GM12864 (cell line): ENCODE measurements at regions not wholly inside any gene's neighbourhood (a gene's known extent, or its start where the extent isn't known, plus 50 kb on each side); places are given as distances from the start of the nearest gene placed in this dataset.

Experiments used
- DNase-seq: peaks from one replicate; pipeline ENCODE4 v3.0.0-alpha.2; 2011; ENCODE audit warnings: low read depth
- H3K4me3 ChIP-seq: 2 replicates; pipeline ENCODE4 v1.5.1; 2011; ENCODE audit warnings: mild to moderate bottlenecking, low read depth, low read length, control low read depth
- TF ChIP-seq, protein P1 (sequence below): IDR thresholded peaks from 2 replicates; pipeline ENCODE4 v1.5.1; 2011; ENCODE audit warnings: low read depth, mild to moderate bottlenecking, moderate library complexity, low read length, control low read depth, inconsistent platforms; ENCODE audit errors: missing control alignments

- DNase-seq = no peak
- H3K4me3 ChIP-seq = no peak overlapping the region
- TF ChIP-seq, protein P1, sequence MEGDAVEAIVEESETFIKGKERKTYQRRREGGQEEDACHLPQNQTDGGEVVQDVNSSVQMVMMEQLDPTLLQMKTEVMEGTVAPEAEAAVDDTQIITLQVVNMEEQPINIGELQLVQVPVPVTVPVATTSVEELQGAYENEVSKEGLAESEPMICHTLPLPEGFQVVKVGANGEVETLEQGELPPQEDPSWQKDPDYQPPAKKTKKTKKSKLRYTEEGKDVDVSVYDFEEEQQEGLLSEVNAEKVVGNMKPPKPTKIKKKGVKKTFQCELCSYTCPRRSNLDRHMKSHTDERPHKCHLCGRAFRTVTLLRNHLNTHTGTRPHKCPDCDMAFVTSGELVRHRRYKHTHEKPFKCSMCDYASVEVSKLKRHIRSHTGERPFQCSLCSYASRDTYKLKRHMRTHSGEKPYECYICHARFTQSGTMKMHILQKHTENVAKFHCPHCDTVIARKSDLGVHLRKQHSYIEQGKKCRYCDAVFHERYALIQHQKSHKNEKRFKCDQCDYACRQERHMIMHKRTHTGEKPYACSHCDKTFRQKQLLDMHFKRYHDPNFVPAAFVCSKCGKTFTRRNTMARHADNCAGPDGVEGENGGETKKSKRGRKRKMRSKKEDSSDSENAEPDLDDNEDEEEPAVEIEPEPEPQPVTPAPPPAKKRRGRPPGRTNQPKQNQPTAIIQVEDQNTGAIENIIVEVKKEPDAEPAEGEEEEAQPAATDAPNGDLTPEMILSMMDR = no peak
These were observed 165.3 kb downstream of the PJA1 start for GRCh38 chrX:68999931-69000330.

DNA sequence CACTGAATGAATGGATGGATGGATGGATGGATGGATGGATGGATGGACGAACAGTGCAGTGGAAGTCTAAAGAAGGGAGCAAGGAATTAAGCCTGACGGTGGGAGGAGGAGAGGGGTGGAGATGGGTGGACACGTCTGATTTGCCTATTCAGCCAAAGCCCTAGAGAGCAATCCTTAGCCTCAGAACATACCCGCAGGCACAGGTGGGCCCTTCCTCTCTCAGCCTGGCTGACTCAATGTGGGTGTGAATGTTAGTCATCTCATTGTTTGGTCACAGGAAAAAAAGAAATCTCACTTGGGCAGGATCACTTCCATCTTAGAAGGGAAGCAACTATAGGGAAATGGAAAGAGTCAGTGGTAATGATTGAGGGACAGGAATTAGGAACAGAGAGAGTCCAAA is 165.9 kb downstream of the PJA1 start:
- no peak overlapping the region for H3K4me3 ChIP-seq
- DNase-seq = no peak
- TF ChIP-seq, protein P1 = no peak

GRCh38 chrX:68998716-68999115 is 166.5 kb downstream of the PJA1 start:
- no peak for DNase-seq
- TF ChIP-seq, protein P1 = no peak
- H3K4me3 ChIP-seq = no peak overlapping the region

GRCh38 chrX:68997911-68998310 is 167.3 kb downstream of the PJA1 start:
- TF ChIP-seq, protein P1 = no peak
- no peak for DNase-seq
- no peak overlapping the region for H3K4me3 ChIP-seq

- no peak for DNase-seq
- TF ChIP-seq, protein P1 = no peak
- H3K4me3 ChIP-seq = no peak overlapping the region
These were observed 167.7 kb downstream of the PJA1 start for GRCh38 chrX:68997511-68997910.

- no peak overlapping the region for H3K4me3 ChIP-seq
- TF ChIP-seq, protein P1 = no peak
- DNase-seq = no peak
These were observed 167.1 kb downstream of the EFNB1 start for GRCh38 chrX:68995780-68996551.

GRCh38 chrX:68995386-68995779 is 166.6 kb downstream of the EFNB1 start:
- TF ChIP-seq, protein P1 = no peak
- DNase-seq = no peak
- no peak overlapping the region for H3K4me3 ChIP-seq
